ENCODE measurements at regions not wholly inside any gene's neighbourhood (a gene's known extent, or its start where the extent isn't known, plus 50 kb on each side); places are given as distances from the start of the nearest gene placed in this dataset.

- Mint-ChIP-seq H3K36me3 (no peaks in the 10 kb centered on the region), H3K4me1 (peaks cover 16% of the 10 kb centered on the region), H3K4me3 (no peak overlapping the region), H3K9me3 (no peaks in the 10 kb centered on the region), H3K27ac (no peak overlapping the region), H3K27me3 (ENCODE audit: low read depth) (no peaks in the 10 kb centered on the region)
- POLR2A ChIA-PET = no interaction called here
- ATAC-seq = no peak
- CTCF ChIA-PET = no interaction called here
- no peak for DNase-seq (ENCODE audit: low spot score)
- TF ChIP-seq IRF1 (CRISPR knock-in tag; IDR thresholded peaks at IDR 0.05) (no peak), GRHL2 (CRISPR knock-in tag; IDR thresholded peaks at IDR 0.05; ENCODE audit: insufficient replicate concordance, severe bottlenecking) (no peak), ZNF416 (CRISPR knock-in tag; IDR thresholded peaks at IDR 0.05) (no peak), SOX15 (CRISPR knock-in tag; IDR thresholded peaks at IDR 0.05) (no peak)
Measured at GRCh38 chr3:95148107-95148506, 1085.2 kb downstream of the NSUN3 start.

- Mint-ChIP-seq H3K9me3 (peaks cover 6% of the 10 kb centered on the region), H3K4me3 (no peak overlapping the region), H3K36me3 (peaks cover under 1% of the 10 kb centered on the region), H3K27ac (peak overlapping the region; percentile 69; the same call in 1 of the 2 replicates), H3K4me1 (peaks cover 6% of the 10 kb centered on the region), H3K27me3 (ENCODE audit: low read depth) (no peaks in the 10 kb centered on the region)
- CTCF ChIA-PET = no interaction called here
- no peak for TF ChIP-seq JAZF1 (CRISPR knock-in tag; IDR thresholded peaks at IDR 0.05)
- no peak for TF ChIP-seq ZNF423 (CRISPR knock-in tag; IDR thresholded peaks at IDR 0.05)
- no peak for TF ChIP-seq TEAD4 (CRISPR knock-in tag; IDR thresholded peaks at IDR 0.05)
- no peak for TF ChIP-seq SMAD4 (CRISPR knock-in tag; IDR thresholded peaks at IDR 0.05)
- no peak for TF ChIP-seq TP53 (CRISPR knock-in tag; IDR thresholded peaks at IDR 0.05)
- TF ChIP-seq, protein P1, sequence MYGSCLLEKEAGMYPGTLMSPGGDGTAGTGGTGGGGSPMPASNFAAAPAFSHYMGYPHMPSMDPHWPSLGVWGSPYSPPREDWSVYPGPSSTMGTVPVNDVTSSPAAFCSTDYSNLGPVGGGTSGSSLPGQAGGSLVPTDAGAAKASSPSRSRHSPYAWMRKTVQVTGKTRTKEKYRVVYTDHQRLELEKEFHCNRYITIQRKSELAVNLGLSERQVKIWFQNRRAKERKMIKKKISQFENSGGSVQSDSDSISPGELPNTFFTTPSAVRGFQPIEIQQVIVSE (CRISPR knock-in tag; IDR thresholded peaks at IDR 0.05; ENCODE audit: borderline replicate concordance) = no peak
- POLR2A ChIA-PET = no interaction called here
- ATAC-seq (no peak), DNase-seq (ENCODE audit: low spot score) (no peak)
Measured at GRCh38 chr3:95151590-95151989, 1088.7 kb downstream of the NSUN3 start.

DNA sequence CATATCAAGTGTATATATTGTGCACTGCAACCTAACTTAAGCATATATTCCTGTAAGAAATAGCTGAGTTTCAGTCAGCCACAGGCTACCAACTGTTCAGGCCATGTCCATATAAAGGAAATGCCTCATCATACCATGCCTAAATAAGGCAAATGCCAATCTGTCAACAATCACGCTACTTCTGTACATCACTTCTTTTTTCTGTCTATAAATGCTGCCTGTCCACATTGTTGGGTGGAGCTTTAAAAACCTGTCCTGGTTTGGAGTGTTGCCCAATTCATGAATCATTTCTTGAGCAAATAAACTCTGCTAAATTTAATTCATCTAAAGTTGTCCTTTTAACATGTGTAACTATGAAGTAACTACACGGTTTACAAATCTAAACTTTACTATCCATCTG, 1091.9 kb downstream of the NSUN3 start:
- Mint-ChIP-seq H3K36me3 (peaks cover 18% of the 10 kb centered on the region), H3K27me3 (ENCODE audit: low read depth) (no peaks in the 10 kb centered on the region), H3K9me3 (peaks cover 25% of the 10 kb centered on the region), H3K4me3 (no peak overlapping the region), H3K4me1 (peaks cover 8% of the 10 kb centered on the region), H3K27ac (no peak overlapping the region)
- CTCF ChIA-PET = no interaction called here
- TF ChIP-seq SOX15 (CRISPR knock-in tag; IDR thresholded peaks at IDR 0.05) (no peak), EMX1 (CRISPR knock-in tag; IDR thresholded peaks at IDR 0.05) (no peak), TEAD1 (CRISPR knock-in tag; IDR thresholded peaks at IDR 0.05) (no peak), SMAD3 (CRISPR knock-in tag; IDR thresholded peaks at IDR 0.05; ENCODE audit: borderline replicate concordance) (no peak), NR2C2 (CRISPR knock-in tag; IDR thresholded peaks at IDR 0.05) (no peak), ZNF219 (CRISPR knock-in tag; IDR thresholded peaks at IDR 0.05; ENCODE audit: borderline replicate concordance) (no peak)
- POLR2A ChIA-PET = no interaction called here
- ATAC-seq = no peak
- DNase-seq (ENCODE audit: low spot score) = no peak

- H3K9me3 Mint-ChIP-seq = peaks cover 10% of the 10 kb centered on the region
- no peak overlapping the region for H3K27ac Mint-ChIP-seq
- ATAC-seq (no peak), DNase-seq (ENCODE audit: low spot score) (no peak)
- no peaks in the 10 kb centered on the region for H3K4me1 Mint-ChIP-seq
- H3K27me3 Mint-ChIP-seq (ENCODE audit: low read depth) = no peaks in the 10 kb centered on the region
- H3K4me3 Mint-ChIP-seq = no peak overlapping the region
- peaks cover 10% of the 10 kb centered on the region for H3K36me3 Mint-ChIP-seq
- POLR2A ChIA-PET = no interaction called here
- CTCF ChIA-PET = no interaction called here
- no peak for TF ChIP-seq FOXK1 (CRISPR knock-in tag; IDR thresholded peaks at IDR 0.05)
- TF ChIP-seq NFATC4 (CRISPR knock-in tag; IDR thresholded peaks at IDR 0.05) = no peak
- TF ChIP-seq, protein P2, sequence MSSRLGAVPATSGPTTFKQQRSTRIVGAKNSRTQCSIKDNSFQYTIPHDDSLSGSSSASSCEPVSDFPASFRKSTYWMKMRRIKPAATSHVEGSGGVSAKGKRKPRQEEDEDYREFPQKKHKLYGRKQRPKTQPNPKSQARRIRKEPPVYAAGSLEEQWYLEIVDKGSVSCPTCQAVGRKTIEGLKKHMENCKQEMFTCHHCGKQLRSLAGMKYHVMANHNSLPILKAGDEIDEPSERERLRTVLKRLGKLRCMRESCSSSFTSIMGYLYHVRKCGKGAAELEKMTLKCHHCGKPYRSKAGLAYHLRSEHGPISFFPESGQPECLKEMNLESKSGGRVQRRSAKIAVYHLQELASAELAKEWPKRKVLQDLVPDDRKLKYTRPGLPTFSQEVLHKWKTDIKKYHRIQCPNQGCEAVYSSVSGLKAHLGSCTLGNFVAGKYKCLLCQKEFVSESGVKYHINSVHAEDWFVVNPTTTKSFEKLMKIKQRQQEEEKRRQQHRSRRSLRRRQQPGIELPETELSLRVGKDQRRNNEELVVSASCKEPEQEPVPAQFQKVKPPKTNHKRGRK (CRISPR knock-in tag; IDR thresholded peaks at IDR 0.05; ENCODE audit: borderline replicate concordance) = no peak
- TF ChIP-seq, protein P3, sequence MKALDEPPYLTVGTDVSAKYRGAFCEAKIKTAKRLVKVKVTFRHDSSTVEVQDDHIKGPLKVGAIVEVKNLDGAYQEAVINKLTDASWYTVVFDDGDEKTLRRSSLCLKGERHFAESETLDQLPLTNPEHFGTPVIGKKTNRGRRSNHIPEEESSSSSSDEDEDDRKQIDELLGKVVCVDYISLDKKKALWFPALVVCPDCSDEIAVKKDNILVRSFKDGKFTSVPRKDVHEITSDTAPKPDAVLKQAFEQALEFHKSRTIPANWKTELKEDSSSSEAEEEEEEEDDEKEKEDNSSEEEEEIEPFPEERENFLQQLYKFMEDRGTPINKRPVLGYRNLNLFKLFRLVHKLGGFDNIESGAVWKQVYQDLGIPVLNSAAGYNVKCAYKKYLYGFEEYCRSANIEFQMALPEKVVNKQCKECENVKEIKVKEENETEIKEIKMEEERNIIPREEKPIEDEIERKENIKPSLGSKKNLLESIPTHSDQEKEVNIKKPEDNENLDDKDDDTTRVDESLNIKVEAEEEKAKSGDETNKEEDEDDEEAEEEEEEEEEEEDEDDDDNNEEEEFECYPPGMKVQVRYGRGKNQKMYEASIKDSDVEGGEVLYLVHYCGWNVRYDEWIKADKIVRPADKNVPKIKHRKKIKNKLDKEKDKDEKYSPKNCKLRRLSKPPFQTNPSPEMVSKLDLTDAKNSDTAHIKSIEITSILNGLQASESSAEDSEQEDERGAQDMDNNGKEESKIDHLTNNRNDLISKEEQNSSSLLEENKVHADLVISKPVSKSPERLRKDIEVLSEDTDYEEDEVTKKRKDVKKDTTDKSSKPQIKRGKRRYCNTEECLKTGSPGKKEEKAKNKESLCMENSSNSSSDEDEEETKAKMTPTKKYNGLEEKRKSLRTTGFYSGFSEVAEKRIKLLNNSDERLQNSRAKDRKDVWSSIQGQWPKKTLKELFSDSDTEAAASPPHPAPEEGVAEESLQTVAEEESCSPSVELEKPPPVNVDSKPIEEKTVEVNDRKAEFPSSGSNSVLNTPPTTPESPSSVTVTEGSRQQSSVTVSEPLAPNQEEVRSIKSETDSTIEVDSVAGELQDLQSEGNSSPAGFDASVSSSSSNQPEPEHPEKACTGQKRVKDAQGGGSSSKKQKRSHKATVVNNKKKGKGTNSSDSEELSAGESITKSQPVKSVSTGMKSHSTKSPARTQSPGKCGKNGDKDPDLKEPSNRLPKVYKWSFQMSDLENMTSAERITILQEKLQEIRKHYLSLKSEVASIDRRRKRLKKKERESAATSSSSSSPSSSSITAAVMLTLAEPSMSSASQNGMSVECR (CRISPR knock-in tag; IDR thresholded peaks at IDR 0.05; ENCODE audit: borderline replicate concordance) = no peak
- TF ChIP-seq ZNF263 (CRISPR knock-in tag; IDR thresholded peaks at IDR 0.05; ENCODE audit: low read depth) = no peak
- TF ChIP-seq IRF1 (CRISPR knock-in tag; IDR thresholded peaks at IDR 0.05) = no peak
- TF ChIP-seq FOXP4 (CRISPR knock-in tag; IDR thresholded peaks at IDR 0.05) = no peak
- TF ChIP-seq CBFB (CRISPR knock-in tag; IDR thresholded peaks at IDR 0.05; ENCODE audit: low read depth) = no peak
Measured at GRCh38 chr3:95162794-95163193, 1099.9 kb downstream of the NSUN3 start.

Measured in WTC11 (cell line).